ENCODE measurements at regions not wholly inside any gene's neighbourhood (a gene's known extent, or its start where the extent isn't known, plus 50 kb on each side); places are given as distances from the start of the nearest gene placed in this dataset.

DNA sequence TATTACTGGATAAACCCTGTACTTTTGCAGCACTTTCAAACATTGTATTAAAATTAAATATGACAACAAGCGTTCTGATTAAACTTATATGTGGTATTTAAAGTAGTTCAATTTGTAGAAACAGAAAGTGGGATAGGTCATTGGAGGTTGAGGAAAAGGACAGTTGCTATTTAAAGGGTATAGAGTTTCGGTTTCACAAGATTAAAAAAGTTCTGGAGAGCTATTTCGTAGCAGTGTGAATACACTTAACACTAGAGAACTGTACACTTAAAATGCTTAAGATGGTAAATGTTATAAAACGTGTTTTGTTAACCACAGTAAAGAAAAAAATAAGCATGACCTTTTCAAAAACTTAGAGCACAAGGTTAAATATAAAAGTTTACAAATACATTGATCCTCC lies 382.1 kb downstream of the BRINP1 start (continued):
- TF ChIP-seq ZNF37A (tag by site-specific recombination; IDR thresholded peaks at IDR 0.05) (no peak), ZNF621 (tag by site-specific recombination; IDR thresholded peaks at IDR 0.05) (no peak), ZNF223 (tag by site-specific recombination; IDR thresholded peaks at IDR 0.05) (no peak), ZNF623 (tag by site-specific recombination; IDR thresholded peaks at IDR 0.05) (no peak), ZNF423 (tag by site-specific recombination; IDR thresholded peaks at IDR 0.05) (no peak), ZNF792 (tag by site-specific recombination; IDR thresholded peaks at IDR 0.05) (no peak), ZNF776 (tag by site-specific recombination; IDR thresholded peaks at IDR 0.05; ENCODE audit: borderline replicate concordance) (no peak)
- TF ChIP-seq, protein P1, sequence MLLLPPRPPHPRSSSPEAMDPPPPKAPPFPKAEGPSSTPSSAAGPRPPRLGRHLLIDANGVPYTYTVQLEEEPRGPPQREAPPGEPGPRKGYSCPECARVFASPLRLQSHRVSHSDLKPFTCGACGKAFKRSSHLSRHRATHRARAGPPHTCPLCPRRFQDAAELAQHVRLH (tag by site-specific recombination; IDR thresholded peaks at IDR 0.05) = no peak
- TF ChIP-seq, protein P2, sequence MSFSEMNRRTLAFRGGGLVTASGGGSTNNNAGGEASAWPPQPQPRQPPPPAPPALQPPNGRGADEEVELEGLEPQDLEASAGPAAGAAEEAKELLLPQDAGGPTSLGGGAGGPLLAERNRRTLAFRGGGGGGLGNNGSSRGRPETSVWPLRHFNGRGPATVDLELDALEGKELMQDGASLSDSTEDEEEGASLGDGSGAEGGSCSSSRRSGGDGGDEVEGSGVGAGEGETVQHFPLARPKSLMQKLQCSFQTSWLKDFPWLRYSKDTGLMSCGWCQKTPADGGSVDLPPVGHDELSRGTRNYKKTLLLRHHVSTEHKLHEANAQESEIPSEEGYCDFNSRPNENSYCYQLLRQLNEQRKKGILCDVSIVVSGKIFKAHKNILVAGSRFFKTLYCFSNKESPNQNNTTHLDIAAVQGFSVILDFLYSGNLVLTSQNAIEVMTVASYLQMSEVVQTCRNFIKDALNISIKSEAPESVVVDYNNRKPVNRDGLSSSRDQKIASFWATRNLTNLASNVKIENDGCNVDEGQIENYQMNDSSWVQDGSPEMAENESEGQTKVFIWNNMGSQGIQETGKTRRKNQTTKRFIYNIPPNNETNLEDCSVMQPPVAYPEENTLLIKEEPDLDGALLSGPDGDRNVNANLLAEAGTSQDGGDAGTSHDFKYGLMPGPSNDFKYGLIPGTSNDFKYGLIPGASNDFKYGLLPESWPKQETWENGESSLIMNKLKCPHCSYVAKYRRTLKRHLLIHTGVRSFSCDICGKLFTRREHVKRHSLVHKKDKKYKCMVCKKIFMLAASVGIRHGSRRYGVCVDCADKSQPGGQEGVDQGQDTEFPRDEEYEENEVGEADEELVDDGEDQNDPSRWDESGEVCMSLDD (tag by site-specific recombination; IDR thresholded peaks at IDR 0.05) = no peak
- TF ChIP-seq, protein P3, sequence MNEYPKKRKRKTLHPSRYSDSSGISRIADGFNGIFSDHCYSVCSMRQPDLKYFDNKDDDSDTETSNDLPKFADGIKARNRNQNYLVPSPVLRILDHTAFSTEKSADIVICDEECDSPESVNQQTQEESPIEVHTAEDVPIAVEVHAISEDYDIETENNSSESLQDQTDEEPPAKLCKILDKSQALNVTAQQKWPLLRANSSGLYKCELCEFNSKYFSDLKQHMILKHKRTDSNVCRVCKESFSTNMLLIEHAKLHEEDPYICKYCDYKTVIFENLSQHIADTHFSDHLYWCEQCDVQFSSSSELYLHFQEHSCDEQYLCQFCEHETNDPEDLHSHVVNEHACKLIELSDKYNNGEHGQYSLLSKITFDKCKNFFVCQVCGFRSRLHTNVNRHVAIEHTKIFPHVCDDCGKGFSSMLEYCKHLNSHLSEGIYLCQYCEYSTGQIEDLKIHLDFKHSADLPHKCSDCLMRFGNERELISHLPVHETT (tag by site-specific recombination; IDR thresholded peaks at IDR 0.05) = no peak

DNA sequence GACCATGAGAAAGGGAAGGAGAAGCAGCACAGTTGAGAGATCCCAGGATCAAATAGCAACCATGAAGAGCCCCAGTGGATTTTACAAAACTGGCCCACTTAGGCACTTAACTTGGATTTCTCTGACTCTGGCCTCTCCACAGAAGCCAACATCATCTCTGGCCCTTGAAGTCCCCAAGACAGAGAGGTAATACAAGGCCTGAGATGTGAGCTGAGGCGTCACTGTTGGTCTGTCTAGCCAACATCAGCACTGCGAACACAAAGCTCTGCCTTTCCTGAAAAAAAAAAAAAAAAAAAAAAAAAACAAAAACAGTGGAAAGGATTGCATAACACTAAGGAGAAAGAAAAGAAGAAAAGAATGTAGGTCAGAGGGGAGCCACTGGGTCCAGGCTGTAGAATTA lies 378.3 kb downstream of the BRINP1 start:
- TF ChIP-seq, protein P4, sequence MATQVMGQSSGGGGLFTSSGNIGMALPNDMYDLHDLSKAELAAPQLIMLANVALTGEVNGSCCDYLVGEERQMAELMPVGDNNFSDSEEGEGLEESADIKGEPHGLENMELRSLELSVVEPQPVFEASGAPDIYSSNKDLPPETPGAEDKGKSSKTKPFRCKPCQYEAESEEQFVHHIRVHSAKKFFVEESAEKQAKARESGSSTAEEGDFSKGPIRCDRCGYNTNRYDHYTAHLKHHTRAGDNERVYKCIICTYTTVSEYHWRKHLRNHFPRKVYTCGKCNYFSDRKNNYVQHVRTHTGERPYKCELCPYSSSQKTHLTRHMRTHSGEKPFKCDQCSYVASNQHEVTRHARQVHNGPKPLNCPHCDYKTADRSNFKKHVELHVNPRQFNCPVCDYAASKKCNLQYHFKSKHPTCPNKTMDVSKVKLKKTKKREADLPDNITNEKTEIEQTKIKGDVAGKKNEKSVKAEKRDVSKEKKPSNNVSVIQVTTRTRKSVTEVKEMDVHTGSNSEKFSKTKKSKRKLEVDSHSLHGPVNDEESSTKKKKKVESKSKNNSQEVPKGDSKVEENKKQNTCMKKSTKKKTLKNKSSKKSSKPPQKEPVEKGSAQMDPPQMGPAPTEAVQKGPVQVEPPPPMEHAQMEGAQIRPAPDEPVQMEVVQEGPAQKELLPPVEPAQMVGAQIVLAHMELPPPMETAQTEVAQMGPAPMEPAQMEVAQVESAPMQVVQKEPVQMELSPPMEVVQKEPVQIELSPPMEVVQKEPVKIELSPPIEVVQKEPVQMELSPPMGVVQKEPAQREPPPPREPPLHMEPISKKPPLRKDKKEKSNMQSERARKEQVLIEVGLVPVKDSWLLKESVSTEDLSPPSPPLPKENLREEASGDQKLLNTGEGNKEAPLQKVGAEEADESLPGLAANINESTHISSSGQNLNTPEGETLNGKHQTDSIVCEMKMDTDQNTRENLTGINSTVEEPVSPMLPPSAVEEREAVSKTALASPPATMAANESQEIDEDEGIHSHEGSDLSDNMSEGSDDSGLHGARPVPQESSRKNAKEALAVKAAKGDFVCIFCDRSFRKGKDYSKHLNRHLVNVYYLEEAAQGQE (tag by site-specific recombination; IDR thresholded peaks at IDR 0.05) = no peak
- TF ChIP-seq GLI2 (tag by site-specific recombination; IDR thresholded peaks at IDR 0.05; ENCODE audit: borderline replicate concordance, low read depth) (no peak), ZNF677 (tag by site-specific recombination; IDR thresholded peaks at IDR 0.05) (no peak), ZNF416 (tag by site-specific recombination; IDR thresholded peaks at IDR 0.05) (no peak), GLI4 (tag by site-specific recombination; IDR thresholded peaks at IDR 0.05) (no peak), ZNF830 (tag by site-specific recombination; IDR thresholded peaks at IDR 0.05; ENCODE audit: low read depth) (no peak), ZNF214 (tag by site-specific recombination; IDR thresholded peaks at IDR 0.05; ENCODE audit: borderline replicate concordance) (no peak), TCF7L2 (IDR thresholded peaks at IDR 0.05; ENCODE audit: borderline replicate concordance, low read depth, low read length) (no peak), ZNF747 (tag by site-specific recombination; IDR thresholded peaks at IDR 0.05) (no peak), SCRT2 (tag by site-specific recombination; IDR thresholded peaks at IDR 0.05) (no peak)
- TF ChIP-seq, protein P5, sequence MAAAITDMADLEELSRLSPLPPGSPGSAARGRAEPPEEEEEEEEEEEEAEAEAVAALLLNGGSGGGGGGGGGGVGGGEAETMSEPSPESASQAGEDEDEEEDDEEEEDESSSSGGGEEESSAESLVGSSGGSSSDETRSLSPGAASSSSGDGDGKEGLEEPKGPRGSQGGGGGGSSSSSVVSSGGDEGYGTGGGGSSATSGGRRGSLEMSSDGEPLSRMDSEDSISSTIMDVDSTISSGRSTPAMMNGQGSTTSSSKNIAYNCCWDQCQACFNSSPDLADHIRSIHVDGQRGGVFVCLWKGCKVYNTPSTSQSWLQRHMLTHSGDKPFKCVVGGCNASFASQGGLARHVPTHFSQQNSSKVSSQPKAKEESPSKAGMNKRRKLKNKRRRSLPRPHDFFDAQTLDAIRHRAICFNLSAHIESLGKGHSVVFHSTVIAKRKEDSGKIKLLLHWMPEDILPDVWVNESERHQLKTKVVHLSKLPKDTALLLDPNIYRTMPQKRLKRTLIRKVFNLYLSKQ (tag by site-specific recombination; IDR thresholded peaks at IDR 0.05; ENCODE audit: borderline replicate concordance) = no peak
- no peaks in the 10 kb centered on the region for H3K9me3 ChIP-seq (ENCODE audit: control insufficient read depth, insufficient read depth, low read depth, low read length)
- CTCF ChIA-PET = no interaction called here
- no peaks in the 10 kb centered on the region for H3K36me3 ChIP-seq (ENCODE audit: control insufficient read depth in 2 of 2, insufficient read depth in 1 of 2, low read length in 2 of 2)
- H3K27ac ChIP-seq (ENCODE audit: extremely low read depth, low read depth, low read length) = no peak overlapping the region
- no peaks in the 10 kb centered on the region for H3K4me1 ChIP-seq (ENCODE audit: control insufficient read depth, insufficient read depth, low read length)
- no peak overlapping the region for H3K4me3 ChIP-seq (ENCODE audit: low read depth, low read length)
- POLR2A ChIA-PET = no interaction called here

Measured in HEK293 (cell line).